HL-60 (cell line): ENCODE measurements at regions not wholly inside any gene's neighbourhood (a gene's known extent, or its start where the extent isn't known, plus 50 kb on each side); places are given as distances from the start of the nearest gene placed in this dataset.

Experiments used
- DNase-seq, 2 experiments: peaks; one replicate each; pipeline ENCODE4 v3.0.0-alpha.2; 2010 to 2020; ENCODE audit warnings: low read depth in 1 of 2, low spot score in 1 of 2
- H3K27ac ChIP-seq: fragments of 250-450 bp; sonication (Bioruptor Pico); replicated peaks from 2 replicates; pipeline ENCODE4 v1.5.1; 2020; ENCODE audit warnings: mild to moderate bottlenecking, moderate library complexity
- H3K27me3 ChIP-seq: fragments of 250-450 bp; sonication (Bioruptor Pico); 2 replicates; pipeline ENCODE4 v1.5.1; 2021; ENCODE audit warnings: mild to moderate bottlenecking, moderate library complexity; ENCODE audit not compliant: insufficient read depth, poor library complexity, severe bottlenecking
- H3K4me3 ChIP-seq: replicated peaks from 2 replicates; pipeline ENCODE4 v1.5.1; 2011; ENCODE audit warnings: mild to moderate bottlenecking, control low read depth, low read length; ENCODE audit not compliant: insufficient read depth
- GABPA ChIP-seq: IDR thresholded peaks from 2 replicates; pipeline ENCODE4 v1.6.1; 2012; ENCODE audit warnings: low read depth
- POLR2AphosphoS5 ChIP-seq: IDR thresholded peaks from 2 replicates; pipeline ENCODE4 v1.6.1; 2012; ENCODE audit warnings: low read depth
- SPI1 ChIP-seq: IDR thresholded peaks from 2 replicates; pipeline ENCODE4 v1.6.1; 2012; ENCODE audit warnings: low read depth, mild to moderate bottlenecking, borderline replicate concordance
- TF ChIP-seq, protein P1 (sequence below): IDR thresholded peaks from 2 replicates; pipeline ENCODE4 v1.6.1; 2012; ENCODE audit warnings: low read depth; ENCODE audit not compliant: insufficient replicate concordance
- TF ChIP-seq, protein P2 (sequence below): IDR thresholded peaks from one replicate; pipeline ENCODE4 v1.5.1; 2011; ENCODE audit warnings: low read length, control low read depth, inconsistent platforms; ENCODE audit not compliant: insufficient read depth

DNA sequence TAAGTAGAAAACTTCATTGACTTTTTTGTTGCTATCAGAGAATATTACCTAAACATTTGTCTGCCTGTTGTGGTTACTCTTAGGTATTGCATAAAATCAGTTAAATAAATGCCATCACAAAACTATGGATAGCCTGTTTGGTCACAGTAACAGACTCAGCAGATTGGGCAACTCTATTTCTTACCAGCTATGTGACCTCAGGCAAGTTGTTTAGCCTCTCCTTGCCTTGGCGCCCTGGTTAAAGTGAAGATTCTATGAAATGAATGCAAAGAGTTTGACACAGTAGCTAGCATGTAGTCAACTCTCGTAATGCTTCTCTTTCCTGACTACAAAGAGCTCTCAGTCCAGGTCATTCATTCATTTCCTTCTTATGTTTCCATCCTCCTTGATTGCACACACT is 82.5 kb upstream of the ID4 start:
- Histone ChIP-seq H3K27ac (no peak overlapping the region), H3K27me3 (no peaks in the 10 kb centered on the region), H3K4me3 (no peak overlapping the region)
- no peak for DNase-seq
- no peak for TF ChIP-seq POLR2AphosphoS5
- no peak for TF ChIP-seq GABPA
- no peak for TF ChIP-seq SPI1
- TF ChIP-seq, protein P1, sequence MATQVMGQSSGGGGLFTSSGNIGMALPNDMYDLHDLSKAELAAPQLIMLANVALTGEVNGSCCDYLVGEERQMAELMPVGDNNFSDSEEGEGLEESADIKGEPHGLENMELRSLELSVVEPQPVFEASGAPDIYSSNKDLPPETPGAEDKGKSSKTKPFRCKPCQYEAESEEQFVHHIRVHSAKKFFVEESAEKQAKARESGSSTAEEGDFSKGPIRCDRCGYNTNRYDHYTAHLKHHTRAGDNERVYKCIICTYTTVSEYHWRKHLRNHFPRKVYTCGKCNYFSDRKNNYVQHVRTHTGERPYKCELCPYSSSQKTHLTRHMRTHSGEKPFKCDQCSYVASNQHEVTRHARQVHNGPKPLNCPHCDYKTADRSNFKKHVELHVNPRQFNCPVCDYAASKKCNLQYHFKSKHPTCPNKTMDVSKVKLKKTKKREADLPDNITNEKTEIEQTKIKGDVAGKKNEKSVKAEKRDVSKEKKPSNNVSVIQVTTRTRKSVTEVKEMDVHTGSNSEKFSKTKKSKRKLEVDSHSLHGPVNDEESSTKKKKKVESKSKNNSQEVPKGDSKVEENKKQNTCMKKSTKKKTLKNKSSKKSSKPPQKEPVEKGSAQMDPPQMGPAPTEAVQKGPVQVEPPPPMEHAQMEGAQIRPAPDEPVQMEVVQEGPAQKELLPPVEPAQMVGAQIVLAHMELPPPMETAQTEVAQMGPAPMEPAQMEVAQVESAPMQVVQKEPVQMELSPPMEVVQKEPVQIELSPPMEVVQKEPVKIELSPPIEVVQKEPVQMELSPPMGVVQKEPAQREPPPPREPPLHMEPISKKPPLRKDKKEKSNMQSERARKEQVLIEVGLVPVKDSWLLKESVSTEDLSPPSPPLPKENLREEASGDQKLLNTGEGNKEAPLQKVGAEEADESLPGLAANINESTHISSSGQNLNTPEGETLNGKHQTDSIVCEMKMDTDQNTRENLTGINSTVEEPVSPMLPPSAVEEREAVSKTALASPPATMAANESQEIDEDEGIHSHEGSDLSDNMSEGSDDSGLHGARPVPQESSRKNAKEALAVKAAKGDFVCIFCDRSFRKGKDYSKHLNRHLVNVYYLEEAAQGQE: no peak
- TF ChIP-seq, protein P2, sequence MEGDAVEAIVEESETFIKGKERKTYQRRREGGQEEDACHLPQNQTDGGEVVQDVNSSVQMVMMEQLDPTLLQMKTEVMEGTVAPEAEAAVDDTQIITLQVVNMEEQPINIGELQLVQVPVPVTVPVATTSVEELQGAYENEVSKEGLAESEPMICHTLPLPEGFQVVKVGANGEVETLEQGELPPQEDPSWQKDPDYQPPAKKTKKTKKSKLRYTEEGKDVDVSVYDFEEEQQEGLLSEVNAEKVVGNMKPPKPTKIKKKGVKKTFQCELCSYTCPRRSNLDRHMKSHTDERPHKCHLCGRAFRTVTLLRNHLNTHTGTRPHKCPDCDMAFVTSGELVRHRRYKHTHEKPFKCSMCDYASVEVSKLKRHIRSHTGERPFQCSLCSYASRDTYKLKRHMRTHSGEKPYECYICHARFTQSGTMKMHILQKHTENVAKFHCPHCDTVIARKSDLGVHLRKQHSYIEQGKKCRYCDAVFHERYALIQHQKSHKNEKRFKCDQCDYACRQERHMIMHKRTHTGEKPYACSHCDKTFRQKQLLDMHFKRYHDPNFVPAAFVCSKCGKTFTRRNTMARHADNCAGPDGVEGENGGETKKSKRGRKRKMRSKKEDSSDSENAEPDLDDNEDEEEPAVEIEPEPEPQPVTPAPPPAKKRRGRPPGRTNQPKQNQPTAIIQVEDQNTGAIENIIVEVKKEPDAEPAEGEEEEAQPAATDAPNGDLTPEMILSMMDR: no peak

DNA sequence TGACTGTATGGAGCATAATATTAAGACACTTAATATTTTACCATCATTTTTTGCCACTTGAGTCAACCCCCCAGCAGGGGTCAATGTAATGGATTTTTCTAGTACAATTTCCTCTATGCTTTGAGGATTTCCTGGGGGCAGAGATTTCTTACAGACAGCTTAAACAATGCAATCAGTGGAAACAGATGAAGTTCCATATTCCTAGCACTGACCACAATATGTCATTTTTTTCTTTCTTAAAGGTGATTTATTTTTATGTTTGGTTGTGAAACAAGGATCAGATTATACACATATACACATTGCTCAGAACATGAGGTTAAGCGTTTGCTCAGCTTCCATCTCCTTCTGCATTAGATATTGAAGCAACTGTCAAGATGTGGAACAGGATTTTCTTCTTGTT is 82.0 kb upstream of the ID4 start:
- DNase-seq: no peak
- no peak overlapping the region for H3K27ac ChIP-seq
- no peaks in the 10 kb centered on the region for H3K27me3 ChIP-seq
- no peak for TF ChIP-seq POLR2AphosphoS5
- TF ChIP-seq GABPA: no peak
- no peak for TF ChIP-seq SPI1
- TF ChIP-seq, protein P1: no peak
- TF ChIP-seq, protein P2: no peak
- H3K4me3 ChIP-seq: no peak overlapping the region

DNA sequence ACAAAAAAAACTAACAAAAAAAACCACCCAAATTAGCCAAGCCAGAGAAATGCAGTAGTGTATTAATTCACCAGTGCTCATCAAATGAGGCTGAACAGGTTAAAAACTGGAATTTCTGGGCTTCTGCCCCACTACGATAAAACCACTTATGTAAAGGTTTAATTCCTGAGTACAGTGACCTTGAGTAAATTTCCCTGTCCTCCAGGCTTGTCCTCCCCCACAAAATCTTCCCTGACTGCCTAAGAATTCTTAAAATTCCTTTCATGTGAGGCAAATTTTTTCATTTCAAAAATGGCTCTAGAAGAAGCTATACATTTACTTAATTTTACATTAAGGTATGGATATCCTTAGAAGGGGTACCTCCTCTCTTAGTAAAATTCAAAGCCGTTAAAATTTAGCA is 80.1 kb upstream of the ID4 start:
- Histone ChIP-seq H3K27me3 (no peaks in the 10 kb centered on the region), H3K4me3 (no peak overlapping the region), H3K27ac (no peak overlapping the region)
- TF ChIP-seq GABPA (no peak), SPI1 (no peak), POLR2AphosphoS5 (no peak)
- TF ChIP-seq, protein P2: no peak
- TF ChIP-seq, protein P1: no peak
- DNase-seq: no peak
